HCT116 (cell line): ENCODE measurements at regions not wholly inside any gene's neighbourhood (a gene's known extent, or its start where the extent isn't known, plus 50 kb on each side); places are given as distances from the start of the nearest gene placed in this dataset.

Experiments used
- ATAC-seq: fragments of 200-7000 bp; cut with Tn5 transposase; 2 replicates; pipeline ENCODE4 v1.9.1; 2020; ENCODE audit warnings: mild to moderate bottlenecking, moderate library complexity
- BruUV-seq: library from RNA; stranded (reverse); fragments of 400-500 nt; replicated peaks from 2 replicates; lab custom pipeline; 2021; lab: Mats Ljungman, UMichigan
- CTCF ChIA-PET: fragments of 300-600 bp; sonication (Branson Sonifier 250); formaldehyde crosslinking; loops from one replicate; lab custom pipeline; 2021; ENCODE audit warnings: antibody characterized with exemption; lab: Charles Lee
- POLR2A ChIA-PET: fragments of 300-600, 350-600 bp; sonication (Branson Sonifier 250); formaldehyde crosslinking; loops from one replicate; lab custom pipeline; 2021; ENCODE audit warnings: antibody characterized with exemption; lab: Charles Lee
- RAD21 ChIA-PET, 2 experiments: fragments of 300-600 bp; sonication (Branson Sonifier 250); formaldehyde crosslinking; loops; one replicate each; lab custom pipeline; 2023; ENCODE audit warnings: low total read pairs in 2 of 2; ENCODE audit not compliant: uncharacterized antibody in 2 of 2, unreplicated experiment in 2 of 2, low non-redundant PET in 1 of 2; lab: Charles Lee
- DNase-seq: peaks from one replicate; pipeline ENCODE4 v3.0.0-alpha.2; 2010; ENCODE audit warnings: low read depth, low spot score
- H2AFZ ChIP-seq: fragments of 200-600 bp; shearing (Covaris generic), sonication (generic); 2 replicates; pipeline ENCODE4 v1.6.1; 2017; ENCODE audit warnings: low read depth, mixed run types, mixed read lengths, antibody characterized with exemption, low read length; ENCODE audit not compliant: poor library complexity, severe bottlenecking
- H3K27ac ChIP-seq: 2 replicates; pipeline ENCODE4 v1.5.1; 2012; ENCODE audit warnings: low read depth, low read length
- H3K27me3 ChIP-seq: fragments of 200-600 bp; sonication (generic); 2 replicates; pipeline ENCODE4 v1.6.1; 2016; ENCODE audit warnings: mixed run types, low read length, mixed read lengths; ENCODE audit not compliant: insufficient read depth
- H3K36me3 ChIP-seq, 2 experiments: fragments of 200-500 bp in 1 of 2; fragments of 200-600 bp in 1 of 2; sonication (Bioruptor generic) in 1 of 2; sonication (generic) in 1 of 2; 2 replicates each; pipeline versions ENCODE4 v1.5.1 to v1.6.1; 2014 to 2016; ENCODE audit warnings: low read length in 2 of 2, inconsistent platforms in 1 of 2, mixed read lengths in 1 of 2, mixed run types in 1 of 2; ENCODE audit not compliant: insufficient read depth in 2 of 2, control insufficient read depth in 1 of 2
- H3K4me1 ChIP-seq, 2 experiments: fragments of 200-600 bp in 1 of 2; sonication (generic) in 1 of 2; 2 replicates each; pipeline versions ENCODE4 v1.5.1 to v1.6.1; 2012 to 2017; ENCODE audit warnings: low read length in 2 of 2, inconsistent platforms in 1 of 2, mild to moderate bottlenecking in 1 of 2, mixed read lengths in 1 of 2, mixed run types in 1 of 2, moderate library complexity in 1 of 2; ENCODE audit not compliant: insufficient read depth in 2 of 2, control insufficient read depth in 1 of 2
- H3K4me2 ChIP-seq: fragments of 200-600 bp; sonication (generic); 2 replicates; pipeline ENCODE4 v1.6.1; 2017; ENCODE audit warnings: mixed run types, low read length, mixed read lengths
- H3K4me3 ChIP-seq, 2 experiments: fragments of 200-600 bp in 1 of 2; sonication (generic) in 1 of 2; replicated peaks in 1 of 2; 2 replicates each; pipeline ENCODE4 v1.5.1; 2011 to 2016; ENCODE audit warnings: low read length in 2 of 2, control low read depth in 1 of 2, low read depth in 1 of 2, mild to moderate bottlenecking in 1 of 2, mixed read lengths in 1 of 2, mixed run types in 1 of 2
- H3K79me2 ChIP-seq: fragments of 200-600 bp; sonication (generic); 2 replicates; pipeline ENCODE4 v1.6.1; 2017; ENCODE audit warnings: mild to moderate bottlenecking, mixed run types, low read length, moderate library complexity, mixed read lengths; ENCODE audit not compliant: insufficient read depth
- H3K9ac ChIP-seq: fragments of 200-600 bp; sonication (generic); 2 replicates; pipeline ENCODE4 v1.6.1; 2016; ENCODE audit warnings: low read length, mixed read lengths
- H3K9me2 ChIP-seq: fragments of 200-600 bp; sonication (generic), shearing (Covaris generic); 2 replicates; pipeline ENCODE4 v1.6.1; 2017; ENCODE audit warnings: mixed run types, mild to moderate bottlenecking, moderate library complexity; ENCODE audit not compliant: insufficient read depth
- H3K9me3 ChIP-seq, 2 experiments: fragments of 200-500 bp in 1 of 2; fragments of 200-600 bp in 1 of 2; sonication (Bioruptor generic) in 1 of 2; sonication (generic) in 1 of 2; 2 replicates each; pipeline ENCODE4 v1.6.1; 2014 to 2017; ENCODE audit warnings: low read length in 2 of 2, mixed read lengths in 2 of 2, inconsistent platforms in 1 of 2, low read depth in 1 of 2, mild to moderate bottlenecking in 1 of 2, mixed run types in 1 of 2, moderate library complexity in 1 of 2; ENCODE audit not compliant: control insufficient read depth in 1 of 2, insufficient read depth in 1 of 2
- H4K20me1 ChIP-seq: fragments of 200-600 bp; sonication (generic), shearing (Covaris generic); 2 replicates; pipeline ENCODE4 v1.6.1; 2017; ENCODE audit warnings: mixed run types, mild to moderate bottlenecking, moderate library complexity; ENCODE audit not compliant: insufficient read depth
- ELF1 ChIP-seq: IDR thresholded peaks from 2 replicates; pipeline ENCODE4 v1.6.1; 2012; ENCODE audit warnings: low read depth, borderline replicate concordance
- SIN3A ChIP-seq: IDR thresholded peaks from 2 replicates; pipeline ENCODE4 v1.6.1; 2012; ENCODE audit warnings: low read depth
- ZNF274 ChIP-seq: fragments of 200-500 bp; sonication (Bioruptor generic); IDR thresholded peaks from 2 replicates; pipeline ENCODE4 v1.6.1; 2014; ENCODE audit warnings: mild to moderate bottlenecking, low read depth, low read length, inconsistent platforms
- intact Hi-C: fragments of 100-400 bp; cut with micrococcal nuclease; formaldehyde crosslinking; loops from 2 replicates; pipeline ENCODE4 v1.10.0; 2022

- Histone ChIP-seq H3K9me3 (no peaks in the 10 kb centered on the region), H3K4me3 (no peak overlapping the region), H3K27ac (no peak overlapping the region), H3K4me1 (no peaks in the 10 kb centered on the region), H3K27me3 (0 out of 2 replicates have a peak, but pooled peaks cover 2% of the 10 kb centered on the region), H3K9me2 (no peaks in the 10 kb centered on the region), H3K9ac (no peak overlapping the region), H2AFZ (no peak overlapping the region), H4K20me1 (no peaks in the 10 kb centered on the region), H3K79me2 (no peaks in the 10 kb centered on the region), H3K36me3 (no peaks in the 10 kb centered on the region), H3K4me2 (no peak overlapping the region)
- ChIA-PET POLR2A (no interaction called here), RAD21 (no interaction called here), CTCF (no interaction called here)
- ATAC-seq (no peak), DNase-seq (no peak)
- BruUV-seq: no TSS peak
- no peak for TF ChIP-seq ZNF274
- intact Hi-C loops: no loop called here
Measured at GRCh38 chr2:16263241-16263890, 323.0 kb downstream of the MYCN start.

DNA sequence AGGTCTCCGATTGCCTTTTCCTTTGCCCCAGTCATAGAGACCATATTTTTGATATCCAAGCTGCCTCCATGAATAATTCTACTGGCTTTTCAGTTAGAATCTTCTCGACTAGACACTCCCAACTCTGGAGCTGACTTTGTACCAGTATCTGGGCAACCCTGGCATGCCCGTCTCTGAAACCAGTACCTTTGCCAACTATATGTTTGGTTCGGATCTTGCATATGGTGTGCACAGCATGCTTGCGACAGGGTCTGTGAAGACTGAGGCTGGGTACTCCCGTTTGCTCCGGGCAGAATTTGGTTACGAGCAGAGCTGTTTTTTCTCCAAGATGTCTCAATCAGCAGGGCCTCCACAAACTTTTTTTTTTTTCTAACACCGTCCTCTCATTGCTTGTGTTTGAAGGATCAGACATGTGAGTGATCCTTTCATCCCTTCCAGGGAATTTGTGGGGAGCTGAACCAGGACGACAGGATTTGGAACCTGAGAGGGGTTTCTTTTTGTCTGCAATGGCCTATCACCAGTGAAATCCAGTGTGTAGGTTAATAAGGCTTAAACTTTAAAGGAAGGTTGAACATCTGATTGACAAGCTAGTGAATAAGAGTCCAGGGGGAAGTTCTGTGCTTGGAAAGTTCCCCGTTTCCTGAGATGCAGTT, 322.3 kb downstream of the MYCN start:
- CTCF ChIA-PET: no interaction called here
- no TSS peak for BruUV-seq
- TF ChIP-seq ELF1: no peak
- TF ChIP-seq ZNF274: no peak
- TF ChIP-seq SIN3A: no peak
- ATAC-seq (no peak), DNase-seq (no peak)
- Histone ChIP-seq H3K4me3 (no peak overlapping the region), H3K4me2 (no peak overlapping the region), H3K27ac (no peak overlapping the region), H4K20me1 (no peaks in the 10 kb centered on the region), H3K9me2 (no peaks in the 10 kb centered on the region), H2AFZ (no peak overlapping the region), H3K36me3 (no peaks in the 10 kb centered on the region), H3K27me3 (peaks cover 9% of the 10 kb centered on the region; the same call in 1 of the 2 replicates), H3K79me2 (no peaks in the 10 kb centered on the region), H3K4me1 (no peaks in the 10 kb centered on the region), H3K9me3 (no peaks in the 10 kb centered on the region), H3K9ac (no peak overlapping the region)
- intact Hi-C loops: no loop called here
- RAD21 ChIA-PET: no interaction called here
- POLR2A ChIA-PET: no interaction called here
